Skin of body (tissue), 1 donor: ENCODE measurements at regions not wholly inside any gene's neighbourhood (a gene's known extent, or its start where the extent isn't known, plus 50 kb on each side); places are given as distances from the start of the nearest gene placed in this dataset.
"Not testable (repeated sequence)": the region's sequence is repeated elsewhere in the genome, so short reads cannot be mapped to it uniquely, and the experiment has no call there.

Experiments
- DNase-seq: peaks from one replicate; lab custom pipeline; 2025; lab: John Stamatoyannopoulos, UW

GRCh38 chr1:95668165-95668564, 434.2 kb downstream of the RWDD3 start:
- DNase-seq, result no peak

GRCh38 chr1:95669638-95670037, 435.6 kb downstream of the RWDD3 start:
- DNase-seq, result not testable (repeated sequence)

GRCh38 chr1:95671098-95671497, 437.1 kb downstream of the RWDD3 start:
- no peak for DNase-seq

- no peak for DNase-seq
These were observed 445.3 kb downstream of the RWDD3 start for GRCh38 chr1:95679262-95679661.

- no peak for DNase-seq
These were observed 451.1 kb downstream of the RWDD3 start for GRCh38 chr1:95685081-95685480.

- no peak for DNase-seq
These were observed 452.2 kb downstream of the RWDD3 start for GRCh38 chr1:95686217-95686616.

DNA sequence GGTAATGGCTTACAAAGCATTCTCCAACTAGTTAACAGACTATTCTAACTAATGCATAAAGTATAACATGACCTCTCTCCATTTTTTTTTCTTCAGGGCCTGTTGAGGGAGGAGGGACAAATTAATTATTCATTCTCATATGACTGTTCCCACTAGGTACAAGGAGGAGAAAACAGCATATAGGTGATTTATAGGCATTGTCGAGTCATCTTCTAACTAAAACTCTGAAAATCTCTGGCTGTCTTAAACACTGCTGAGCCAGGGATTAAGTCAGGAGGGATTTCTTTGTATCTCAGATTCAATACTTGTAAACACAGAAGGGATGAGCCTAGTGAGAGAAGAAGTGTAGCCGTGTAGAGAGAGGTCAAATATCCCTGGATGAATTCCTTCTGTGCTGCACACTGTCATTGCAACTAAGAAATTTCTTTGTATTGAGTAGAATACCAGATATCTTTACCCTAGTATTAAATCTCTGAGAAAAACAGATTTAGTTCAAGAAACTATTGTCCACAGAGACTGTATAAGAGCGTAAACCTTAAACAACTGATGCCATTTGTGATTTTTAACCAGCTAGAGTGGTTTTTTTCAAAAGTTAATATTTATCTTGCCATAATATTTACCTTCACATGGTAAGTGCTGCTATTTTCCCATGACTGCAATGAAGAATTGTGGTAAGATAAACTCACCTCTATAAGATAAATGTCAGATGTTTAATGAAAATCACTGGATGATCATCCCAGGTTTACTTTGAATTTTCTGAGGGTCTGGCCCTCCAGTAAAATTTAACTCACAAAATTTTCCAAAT, 465.3 kb downstream of the RWDD3 start:
- no peak for DNase-seq

GRCh38 chr1:95701450-95702173, 467.6 kb downstream of the RWDD3 start:
- DNase-seq, result no peak

DNA sequence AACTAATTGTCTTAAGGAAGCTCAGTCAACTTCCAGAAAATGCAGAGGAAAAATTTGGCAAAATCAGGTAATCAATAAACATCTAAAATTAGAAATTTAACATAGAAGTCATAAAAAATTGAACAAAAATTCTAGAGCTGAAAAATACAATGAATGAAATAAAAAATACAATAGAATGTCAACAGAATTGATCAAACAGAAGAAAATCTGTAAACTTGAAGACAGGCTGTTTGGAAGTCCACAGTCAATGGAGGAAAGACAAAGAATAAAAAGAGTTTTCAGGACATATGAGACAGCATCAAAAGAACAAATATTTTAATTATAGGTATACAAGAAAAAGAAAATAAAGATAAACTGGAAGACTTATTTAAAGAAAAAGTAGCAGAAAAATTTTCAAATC, 469.0 kb downstream of the RWDD3 start:
- DNase-seq, result no peak

GRCh38 chr1:95716097-95716496, 482.1 kb downstream of the RWDD3 start:
- DNase-seq, result no peak

DNA sequence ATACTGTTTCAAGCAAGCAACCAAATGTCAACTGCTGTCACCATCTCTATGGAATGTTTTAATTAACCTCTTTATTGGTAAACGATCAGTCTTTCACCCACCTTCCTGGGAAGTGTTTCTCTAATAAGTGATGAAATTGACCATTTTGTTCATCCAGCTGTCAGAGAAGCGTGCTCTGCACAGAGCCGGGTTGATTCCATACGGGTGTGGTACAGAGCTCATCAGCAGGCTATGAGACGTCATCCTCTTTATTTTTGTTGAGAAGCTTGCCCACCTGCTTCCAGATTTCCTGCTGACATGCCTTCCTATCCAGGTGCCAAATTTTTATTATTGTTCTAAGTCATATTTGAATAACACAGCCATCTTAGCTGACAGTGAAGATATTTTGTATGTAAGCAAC, 482.5 kb downstream of the RWDD3 start:
- no peak for DNase-seq

- no peak for DNase-seq
These were observed 489.3 kb downstream of the RWDD3 start for GRCh38 chr1:95723346-95723745.

DNA sequence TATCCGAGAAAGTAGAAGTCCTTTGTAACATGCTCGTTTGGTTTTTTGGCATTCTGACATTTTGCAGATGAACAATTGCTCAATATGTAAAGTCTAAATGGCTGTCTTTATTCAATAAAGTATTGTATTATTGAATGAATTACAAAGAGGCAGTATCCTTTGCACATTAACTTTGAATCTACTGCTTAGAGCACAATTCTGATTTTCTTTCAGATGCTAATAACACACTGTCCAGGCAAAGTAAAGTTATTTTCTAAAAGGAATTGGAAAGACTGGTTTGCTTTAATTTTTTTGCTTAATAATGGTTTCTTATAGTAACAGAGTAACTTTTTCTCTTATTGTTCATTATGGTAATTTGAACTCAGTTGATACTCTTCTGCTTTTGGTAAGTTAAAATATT, 494.8 kb downstream of the RWDD3 start:
- no peak for DNase-seq

DNA sequence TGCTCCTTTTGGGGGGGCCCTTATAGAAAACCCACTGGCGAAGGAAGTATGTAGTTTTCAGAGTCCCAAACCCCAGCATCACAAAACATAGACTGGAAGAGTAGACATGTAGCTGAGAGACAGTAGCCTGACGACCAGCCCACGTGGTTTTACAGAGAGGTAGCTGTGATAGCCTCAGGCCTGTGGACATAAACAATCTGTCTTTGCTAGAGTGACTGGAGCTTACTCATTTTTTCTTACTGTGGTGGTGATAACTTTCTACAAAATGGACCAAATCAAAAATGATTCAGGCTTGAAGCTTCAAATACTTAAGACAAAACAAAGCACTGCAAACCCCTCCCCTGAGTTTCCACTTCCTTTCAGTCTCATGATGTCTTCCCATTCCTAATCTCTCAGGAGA, 497.0 kb downstream of the RWDD3 start:
- DNase-seq, result no peak

- no peak for DNase-seq
These were observed 497.5 kb downstream of the RWDD3 start for GRCh38 chr1:95731466-95731865.

DNA sequence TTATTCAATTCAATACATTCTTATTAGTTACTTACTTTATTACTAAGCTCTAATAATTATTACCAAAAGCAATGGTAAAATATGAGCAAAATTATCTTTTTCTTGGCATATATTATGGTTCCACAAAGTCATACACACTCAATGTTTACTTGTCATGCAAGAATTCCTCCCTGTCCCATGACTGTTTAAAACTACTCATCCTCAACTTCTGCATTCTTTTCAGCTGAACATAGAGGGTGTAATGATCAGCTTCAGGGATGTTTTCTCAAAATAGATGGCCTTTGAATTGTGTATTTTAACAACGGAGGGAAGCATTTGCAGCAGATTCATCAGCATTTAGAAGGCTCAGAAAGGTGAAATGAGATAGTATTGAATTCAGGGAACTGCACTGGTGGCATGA, 499.0 kb downstream of the RWDD3 start:
- DNase-seq, result no peak

- no peak for DNase-seq
These were observed 499.7 kb downstream of the RWDD3 start for GRCh38 chr1:95733671-95734070.

DNA sequence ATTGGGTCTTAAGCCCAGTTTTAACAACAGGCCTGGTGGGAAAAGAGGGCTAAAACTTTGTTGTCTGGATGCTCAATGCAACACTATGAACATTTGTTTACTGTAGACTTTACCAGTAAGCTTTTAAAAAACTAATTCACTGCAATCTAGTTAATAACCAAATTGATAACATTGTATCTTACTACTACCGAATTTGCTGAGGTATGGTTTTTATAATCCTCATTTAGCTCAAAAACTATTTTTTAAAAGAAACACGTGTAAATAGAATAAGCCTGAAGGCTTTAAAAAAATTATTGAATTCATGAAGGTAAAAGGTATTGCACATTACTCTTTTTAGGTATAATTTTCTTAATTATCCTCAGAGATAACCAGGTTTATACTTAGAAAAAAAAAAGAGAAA, 500.6 kb downstream of the RWDD3 start:
- no peak for DNase-seq

DNA sequence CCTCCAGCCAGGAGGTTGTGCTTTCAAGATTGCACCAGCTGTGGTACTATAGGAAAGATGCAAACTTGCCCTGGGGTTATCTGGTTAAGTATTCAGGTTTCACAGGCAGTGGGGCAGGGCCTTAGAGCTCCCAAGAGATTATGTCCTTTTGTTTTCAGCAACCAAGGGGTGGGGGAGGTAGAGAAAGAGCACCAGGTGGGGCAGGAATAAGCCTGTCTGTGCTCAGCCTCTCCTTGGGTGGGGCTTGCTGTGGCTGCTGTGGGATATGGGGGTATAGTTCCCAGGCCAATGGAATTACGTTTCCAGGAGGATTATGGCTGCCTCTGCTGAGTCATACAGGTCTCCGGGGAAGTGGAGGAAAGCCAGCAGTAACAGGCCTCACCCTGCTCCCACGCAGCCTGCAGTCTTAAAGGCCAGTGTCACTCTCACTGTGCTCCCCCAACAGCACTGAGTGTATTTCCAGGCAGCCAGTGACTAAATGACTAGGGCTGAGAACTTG, 508.6 kb downstream of the RWDD3 start:
- no peak for DNase-seq

GRCh38 chr1:95744731-95745130, 510.7 kb downstream of the RWDD3 start:
- no peak for DNase-seq

DNA sequence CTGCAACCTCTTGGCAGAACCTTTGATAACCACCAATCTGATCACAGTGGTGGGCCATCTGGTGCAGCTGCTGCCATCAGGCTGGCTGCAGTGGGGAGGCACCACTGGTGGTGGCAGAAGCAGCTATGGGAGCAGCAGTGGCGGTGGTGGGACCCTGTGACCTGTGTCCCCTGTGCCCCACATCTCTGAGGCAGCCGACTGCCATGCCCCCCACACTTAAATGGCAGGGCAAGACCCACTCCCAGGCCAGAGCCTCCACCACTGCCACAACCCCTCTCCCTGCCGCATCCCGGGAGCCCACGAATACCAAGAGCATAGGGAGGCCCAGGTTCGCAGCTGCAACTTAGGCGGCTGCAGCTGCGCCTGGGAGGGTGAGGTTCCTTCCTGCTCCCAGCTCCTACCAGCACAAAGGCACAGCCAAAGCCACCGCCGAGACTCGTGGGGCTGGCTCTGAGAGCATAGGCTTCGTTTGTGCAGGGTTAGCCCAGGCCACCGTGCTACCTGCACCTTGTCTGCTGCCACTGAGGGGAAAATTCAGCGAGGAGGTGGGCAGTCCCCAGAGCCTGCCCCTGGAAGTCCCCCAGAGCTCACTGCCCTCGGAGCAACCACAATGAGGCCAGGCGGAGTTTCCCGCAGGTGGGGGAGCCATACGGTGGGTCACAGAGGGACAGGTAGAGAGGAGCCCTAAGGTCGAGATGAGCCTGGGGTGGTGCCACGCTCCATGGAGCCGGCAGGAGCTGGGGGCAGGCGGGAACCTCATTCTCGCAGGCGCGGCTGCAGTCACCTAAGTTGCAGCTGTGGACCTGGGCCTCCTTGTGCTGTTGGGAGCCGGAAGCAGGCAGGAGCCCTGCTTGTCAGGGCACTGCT, 518.7 kb downstream of the RWDD3 start:
- DNase-seq, result no peak
